GM13976 (cell line): ENCODE measurements at regions not wholly inside any gene's neighbourhood (a gene's known extent, or its start where the extent isn't known, plus 50 kb on each side); places are given as distances from the start of the nearest gene placed in this dataset.

ENCODE experiments used
- DNase-seq: peaks from one replicate; pipeline ENCODE4 v3.0.0; 2012; ENCODE audit warnings: low spot score
- CTCF ChIP-seq: IDR thresholded peaks from 2 replicates; pipeline ENCODE4 v1.5.1; 2012; ENCODE audit warnings: borderline replicate concordance, mild to moderate bottlenecking; ENCODE audit not compliant: insufficient read depth; ENCODE audit errors: extremely low read depth, missing control alignments, control extremely low read depth
- in situ Hi-C: fragments of 300-500 bp; cut with MboI; formaldehyde crosslinking; loops from one replicate; pipeline ENCODE4 v1.12.0; 2022; ENCODE audit warnings: low sequenced_read_pairs, mixed read lengths, inconsistent platforms; ENCODE audit not compliant: unreplicated experiment

GRCh38 chr21:22056904-22057303 lies 1058.7 kb downstream of the NCAM2 start:
- TF ChIP-seq CTCF, result no peak
- DNase-seq, result no peak
- in situ Hi-C loops, result no loop called here

GRCh38 chr21:22062472-22063139 lies 1064.4 kb downstream of the NCAM2 start:
- TF ChIP-seq CTCF, result no peak
- in situ Hi-C loops, result no loop called here
- no peak for DNase-seq

- TF ChIP-seq CTCF, result no peak
- in situ Hi-C loops, result no loop called here
- DNase-seq, result no peak
Observed at GRCh38 chr21:22063140-22063539, 1064.9 kb downstream of the NCAM2 start.

- TF ChIP-seq CTCF, result no peak
- DNase-seq, result no peak
- in situ Hi-C loops, result no loop called here
Observed at GRCh38 chr21:22076471-22076870, 1078.3 kb downstream of the NCAM2 start.

GRCh38 chr21:22083899-22084298 lies 1085.7 kb downstream of the NCAM2 start:
- TF ChIP-seq CTCF, result no peak
- in situ Hi-C loops, result no loop called here
- no peak for DNase-seq

- TF ChIP-seq CTCF, result no peak
- DNase-seq, result no peak
- in situ Hi-C loops, result no loop called here
Observed at GRCh38 chr21:22096314-22096713, 1098.1 kb downstream of the NCAM2 start.
